ENCODE measurements at regions not wholly inside any gene's neighbourhood (a gene's known extent, or its start where the extent isn't known, plus 50 kb on each side); places are given as distances from the start of the nearest gene placed in this dataset.

- TF ChIP-seq CTCF (IDR thresholded peaks at IDR 0.05; ENCODE audit: insufficient read depth, low read length) = no peak
- no peak for TF ChIP-seq GABPA (IDR thresholded peaks at IDR 0.05; ENCODE audit: low read depth)
These were observed 88.7 kb upstream of the CDH6 start for GRCh38 chr5:31104775-31105174.

Data from HL-60 (cell line).